Lower leg skin (tissue), 3 donors: ENCODE measurements at regions not wholly inside any gene's neighbourhood (a gene's known extent, or its start where the extent isn't known, plus 50 kb on each side); places are given as distances from the start of the nearest gene placed in this dataset.

ENCODE experiments used
- CTCF ChIP-seq, 3 donors: fragments of 450-650 bp; IDR thresholded peaks; one replicate each; pipeline ENCODE4 v1.5.1; 2016; ENCODE audit warnings: antibody characterized with exemption in 3 of 3, mild to moderate bottlenecking in 3 of 3, moderate library complexity in 2 of 3
- POLR2A ChIP-seq, 2 donors: fragments of 450-650 bp; IDR thresholded peaks; one replicate each; pipeline ENCODE4 v1.6.1; 2016 to 2017; ENCODE audit warnings: antibody characterized with exemption in 2 of 2, mild to moderate bottlenecking in 1 of 2, moderate library complexity in 1 of 2

- no peak for TF ChIP-seq CTCF (IDR thresholded peaks at IDR 0.05)
- no peak for TF ChIP-seq POLR2A (IDR thresholded peaks at IDR 0.05)
Observed at GRCh38 chr7:115676707-115677106, 353.9 kb downstream of the TFEC start.
